SK-N-MC (cell line): ENCODE measurements at regions not wholly inside any gene's neighbourhood (a gene's known extent, or its start where the extent isn't known, plus 50 kb on each side); places are given as distances from the start of the nearest gene placed in this dataset.
"Not testable (repeated sequence)": the region's sequence is repeated elsewhere in the genome, so short reads cannot be mapped to it uniquely, and the experiment has no call there.

ENCODE experiments used
- EZH2 ChIP-seq: fragments of 200-600 bp; sonication (generic); IDR thresholded peaks from one replicate; pipeline ENCODE4 v1.6.1; 2017; ENCODE audit warnings: antibody characterized with exemption
- POLR2AphosphoS5 ChIP-seq: IDR thresholded peaks from 2 replicates; pipeline ENCODE4 v1.6.1; 2012; ENCODE audit warnings: mild to moderate bottlenecking, low read depth, low read length, borderline replicate concordance

DNA sequence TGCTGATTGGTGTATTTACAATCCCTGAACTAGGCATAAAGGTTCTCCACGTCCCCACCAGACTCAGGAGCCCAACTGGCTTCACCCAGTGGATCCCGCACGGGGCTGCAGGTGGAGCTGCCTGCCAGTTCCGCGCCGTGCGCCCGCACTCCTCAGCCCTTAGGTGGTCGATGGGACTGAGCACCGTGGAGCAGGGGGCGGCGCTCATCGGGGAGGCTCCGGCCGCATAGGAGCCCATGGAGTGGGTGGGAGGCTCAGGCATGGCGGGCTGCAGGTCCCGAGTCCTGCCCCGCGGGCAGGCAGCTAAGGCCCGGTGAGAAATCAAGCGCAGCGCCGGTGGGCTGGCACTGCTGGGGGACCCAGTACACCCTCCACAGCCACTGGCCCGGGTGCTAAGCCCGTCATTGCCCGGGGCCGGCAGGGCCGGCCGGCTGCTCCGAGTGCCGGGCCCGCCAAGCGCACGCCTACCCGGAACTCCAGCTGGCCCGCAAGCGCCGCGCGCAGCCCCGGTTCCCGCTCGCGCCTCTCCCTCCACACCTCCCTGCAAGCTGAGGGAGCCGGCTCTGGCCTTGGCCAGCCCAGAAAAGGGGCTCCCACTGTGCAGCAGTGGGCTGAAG is 101.5 kb downstream of the SLC16A1 start:
- TF ChIP-seq EZH2, POLR2AphosphoS5: not testable (repeated sequence)
